Heart left ventricle (tissue), 16 donors: ENCODE measurements at regions not wholly inside any gene's neighbourhood (a gene's known extent, or its start where the extent isn't known, plus 50 kb on each side); places are given as distances from the start of the nearest gene placed in this dataset.

Source experiments
- ATAC-seq, 4 donors: fragments of 200-7000 bp; cut with Tn5 transposase; one replicate each; pipeline ENCODE4 v1.9.1; 2020 to 2022; ENCODE audit warnings: moderate library complexity in 4 of 4, mild to moderate bottlenecking in 3 of 4, moderate number of reproducible peaks in 1 of 4
- DNase-seq, 5 donors: peaks; one replicate each; pipeline ENCODE4 v3.0.0-alpha.2; 2020
- H3K27ac ChIP-seq, 12 donors: fragments of 200-600 bp; sonication (generic) in 4 of 12; one replicate each; pipeline versions ENCODE4 v1.5.0 to v1.8.0; 2016 to 2022; ENCODE audit warnings: mild to moderate bottlenecking in 2 of 12
- H3K27me3 ChIP-seq, 9 donors: fragments of 200-600 bp; sonication (generic) in 2 of 9; one replicate each; pipeline versions ENCODE4 v1.5.1 to v1.8.0; 2016 to 2022; ENCODE audit warnings: mild to moderate bottlenecking in 3 of 9
- H3K36me3 ChIP-seq, 9 donors: fragments of 200-600 bp; sonication (generic) in 2 of 9; one replicate each; pipeline versions ENCODE4 v1.5.0 to v1.8.0; 2018 to 2022; ENCODE audit warnings: mild to moderate bottlenecking in 2 of 9
- H3K4me1 ChIP-seq, 12 donors: fragments of 200-600 bp; sonication (generic) in 4 of 12; one replicate each; pipeline versions ENCODE4 v1.5.0 to v1.8.0; 2016 to 2022; ENCODE audit warnings: mild to moderate bottlenecking in 3 of 12
- H3K4me3 ChIP-seq, 12 donors: fragments of 200-600 bp; sonication (generic) in 4 of 12; one replicate each; pipeline versions ENCODE4 v1.5.0 to v1.8.0; 2017 to 2022; ENCODE audit warnings: mild to moderate bottlenecking in 9 of 12, moderate library complexity in 4 of 12
- H3K9me3 ChIP-seq, 12 donors: fragments of 200-600 bp; sonication (generic) in 4 of 12; one replicate each; pipeline versions ENCODE4 v1.5.0 to v1.8.0; 2016 to 2022; ENCODE audit warnings: mild to moderate bottlenecking in 1 of 12
- CTCF ChIP-seq, 12 donors: fragments of 200-600 bp; sonication (generic) in 4 of 12; IDR thresholded peaks; one replicate each; pipeline versions ENCODE4 v1.5.0 to v1.8.0; 2018 to 2022; ENCODE audit warnings: antibody characterized with exemption in 12 of 12, mild to moderate bottlenecking in 5 of 12
- POLR2A ChIP-seq, 2 donors: fragments of 450-650 bp; IDR thresholded peaks; one replicate each; pipeline ENCODE4 v1.6.1; 2017; ENCODE audit warnings: antibody characterized with exemption in 2 of 2, mild to moderate bottlenecking in 2 of 2, moderate library complexity in 2 of 2
- WGBS, 4 donors: extraction: QIAGEN DNeasy Blood & Tissue Kit in 2 of 4; methylation state at CpG; one replicate each; pipeline versions ENCODE4 v1.1.5 to v1.1.7; 2013 to 2018; 5-methylcytosine and 5-hydroxymethylcytosine counted together
- intact Hi-C, 10 donors: fragments of 100-400 bp; cut with DNase I; formaldehyde crosslinking; loops; one replicate each; pipeline versions ENCODE4 v1.11.1 to v1.14.2; 2022
- donor health status: ischemic (EF 13 %, LVEDD 7.1; RV severe dilation, severe dysfunction).
- donor health status: healthy with polysubstance abuse.
- donor health status: DM: no; HTN: yes; CAD: no.
- donor health status: DM: no; HTN: no; CAD: no.
- donor health status: ischemic (EF 25% LVEDD 6.9; RV normal size, moderate dysfunction).
- donor health status: ischemic (EF 25% LVEDD 5.7; RV mildly dilated, moderate dysfunction).
- donor health status: healthy.
- donor health status: DM: yes; HTN: yes; CAD: no.
- donor health status: ischemic (EF 35%, LVEDD 5.7; RV mildly dilated, moderate dysfunction).
- donor health status: nonischemic (EF 11% LVEDD 7.7; RV severe dilation, severe dysfunction).
- donor health status: DM: yes; HTN: yes; CAD: no.
- donor health status: PGD.
- donor health status: ischemic (EF 29% LVEDD 5.4; RV normal size, mild dysfunction).
- donor health status: nonischemic (EF 23%, LVEDD 6.1; RV moderate dilation, normal function).

- TF ChIP-seq CTCF (IDR thresholded peaks at IDR 0.05), result no peak
- no peak for TF ChIP-seq POLR2A (IDR thresholded peaks at IDR 0.05)
- ATAC-seq (no peak), DNase-seq (no peak)
- intact Hi-C loops, result no loop called here
- WGBS, 4 donors, result 52 to 62% (median 54%) methylated on average over 4 of the region's 4 CpGs
- Histone ChIP-seq H3K4me1 (no peaks in the 10 kb centered on the region), H3K4me3 (no peak overlapping the region), H3K36me3 (no peaks in the 10 kb centered on the region), H3K27ac (no peak overlapping the region), H3K9me3 (peaks cover 0 to 3% (median 0%) of the 10 kb centered on the region in 12 donors), H3K27me3 (peaks cover 0 to 29% (median 21%) of the 10 kb centered on the region in 9 donors)
These were observed 200.0 kb downstream of the PTPRU start for GRCh38 chr1:29436181-29436785.

GRCh38 chr1:29433830-29434229, 197.5 kb downstream of the PTPRU start:
- DNase-seq, result no peak
- H3K9me3 ChIP-seq, result peaks cover 0 to 10% (median 0%) of the 10 kb centered on the region in 12 donors
- peaks cover 0 to 20% (median 12%) of the 10 kb centered on the region in 9 donors for H3K27me3 ChIP-seq
- no peak overlapping the region for H3K27ac ChIP-seq
- no peaks in the 10 kb centered on the region for H3K4me1 ChIP-seq
- H3K36me3 ChIP-seq, result no peaks in the 10 kb centered on the region
- WGBS, 4 donors, result 72 to 76% (median 74%) methylated on average over 3 of the region's 3 CpGs
- no peak overlapping the region for H3K4me3 ChIP-seq
- intact Hi-C loops, result no loop called here
- ATAC-seq, result no peak
- TF ChIP-seq CTCF (IDR thresholded peaks at IDR 0.05) (no peak), POLR2A (IDR thresholded peaks at IDR 0.05) (no peak)

- Histone ChIP-seq H3K4me3 (no peak overlapping the region), H3K9me3 (peaks cover 0 to 10% (median 0%) of the 10 kb centered on the region in 12 donors), H3K27me3 (peaks cover 0 to 5% (median 0%) of the 10 kb centered on the region in 9 donors), H3K4me1 (peaks cover 0 to 9% (median 0%) of the 10 kb centered on the region in 12 donors), H3K27ac (no peak overlapping the region), H3K36me3 (no peaks in the 10 kb centered on the region)
- TF ChIP-seq CTCF (IDR thresholded peaks at IDR 0.05) (no peak), POLR2A (IDR thresholded peaks at IDR 0.05) (no peak)
- WGBS, 4 donors, result 57 to 63% (median 58%) methylated on average over 3 of the region's 3 CpGs
- intact Hi-C loops, result no loop called here
- ATAC-seq, result no peak
- DNase-seq, result no peak
These were observed 194.8 kb downstream of the PTPRU start for GRCh38 chr1:29431138-29431537.

DNA sequence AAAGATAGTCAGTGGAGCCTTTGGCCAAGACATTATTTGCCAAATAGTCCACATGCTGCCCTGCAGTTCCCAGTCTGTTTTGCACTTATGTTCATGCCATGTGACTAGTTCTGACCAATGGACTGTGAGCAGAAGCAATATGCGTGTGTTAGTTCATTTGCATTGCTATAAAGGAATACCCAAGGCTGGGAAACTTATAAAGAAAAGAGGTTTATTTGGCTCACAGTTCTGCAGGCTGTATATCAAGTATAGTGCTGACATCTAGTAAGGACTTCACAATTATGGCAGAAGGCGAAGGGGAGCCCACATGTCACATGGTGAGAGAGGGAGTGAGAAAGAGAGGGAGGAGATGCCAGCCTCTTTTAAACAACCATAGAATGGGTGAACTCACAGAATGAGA, 193.3 kb downstream of the PTPRU start:
- Histone ChIP-seq H3K4me1 (peaks cover 0 to 9% (median 0%) of the 10 kb centered on the region in 12 donors), H3K36me3 (no peaks in the 10 kb centered on the region), H3K27me3 (peaks cover 0 to 11% (median 0%) of the 10 kb centered on the region in 9 donors), H3K4me3 (no peak overlapping the region), H3K9me3 (peaks cover 0 to 10% (median 0%) of the 10 kb centered on the region in 12 donors), H3K27ac (no peak overlapping the region)
- no peak for TF ChIP-seq CTCF (IDR thresholded peaks at IDR 0.05)
- TF ChIP-seq POLR2A (IDR thresholded peaks at IDR 0.05), result no peak
- 76 to 87% (median 82%) methylated on average over 2 of the region's 2 CpGs for WGBS, 4 donors
- DNase-seq (no peak), ATAC-seq (no peak)
- intact Hi-C loops, result loop anchor here in 1 of 10 donors (10.0 kb wide), 1 partner anchor 195 kb away; the partner anchor contains the start of genes MECR and PTPRU
